T47D (cell line): ENCODE measurements at regions not wholly inside any gene's neighbourhood (a gene's known extent, or its start where the extent isn't known, plus 50 kb on each side); places are given as distances from the start of the nearest gene placed in this dataset.
A peak's percentile ranks its signal among the peaks of the same experiment; 100 is the strongest.

Source experiments
- DNase-seq, 2 experiments: peaks; one replicate each; pipeline versions ENCODE4 v3.0.0 to v3.0.0-alpha.2; 2011 to 2012; ENCODE audit warnings: low read depth in 1 of 2, low spot score in 1 of 2
- JUND ChIP-seq: IDR thresholded peaks from 2 replicates; pipeline ENCODE4 v1.6.1; 2012; ENCODE audit warnings: low read depth
- in situ Hi-C: cut with HindIII; loops from 2 replicates; pipeline ENCODE4 v1.10.0; 2016; ENCODE audit warnings: low sequenced_read_pairs, low pct_unique_long_range_greater_than_20kb

- TF ChIP-seq JUND = no peak
- no peak for DNase-seq
- in situ Hi-C loops = no loop called here
Measured at GRCh38 chr4:25535278-25535677, 120.4 kb upstream of the SLC34A2 start.

- in situ Hi-C loops = no loop called here
- peak in 1 of 2 experiments; percentile 26 for DNase-seq
- TF ChIP-seq JUND = no peak
Measured at GRCh38 chr4:25535701-25536473, 119.8 kb upstream of the SLC34A2 start.

GRCh38 chr4:25536564-25537320 is 118.9 kb upstream of the SLC34A2 start:
- no peak for DNase-seq
- in situ Hi-C loops = no loop called here
- TF ChIP-seq JUND = no peak

GRCh38 chr4:25538430-25538829 is 117.2 kb upstream of the SLC34A2 start:
- no peak for TF ChIP-seq JUND
- in situ Hi-C loops = no loop called here
- DNase-seq = no peak

- in situ Hi-C loops = no loop called here
- no peak for TF ChIP-seq JUND
Measured at GRCh38 chr4:25539241-25539640, 116.4 kb upstream of the SLC34A2 start.

GRCh38 chr4:25540734-25541133 is 114.9 kb upstream of the SLC34A2 start:
- in situ Hi-C loops = no loop called here
- no peak for DNase-seq
- no peak for TF ChIP-seq JUND

More at GRCh38 chr4:25539241-25539640, 116.4 kb upstream of the SLC34A2 start:
- no peak for DNase-seq

GRCh38 chr4:25547343-25547742 is 108.3 kb upstream of the SLC34A2 start:
- TF ChIP-seq JUND = no peak
- no peak for DNase-seq
- in situ Hi-C loops = no loop called here

- TF ChIP-seq JUND = no peak
- no peak for DNase-seq
- in situ Hi-C loops = no loop called here
Measured at GRCh38 chr4:25549413-25549812, 106.2 kb upstream of the SLC34A2 start.

- in situ Hi-C loops = no loop called here
- no peak for DNase-seq
- TF ChIP-seq JUND = no peak
Measured at GRCh38 chr4:25550376-25551030, 105.1 kb upstream of the SLC34A2 start.

GRCh38 chr4:25551605-25552004 is 104.0 kb upstream of the SLC34A2 start:
- in situ Hi-C loops = no loop called here
- TF ChIP-seq JUND = no peak
- no peak for DNase-seq

- DNase-seq = peak; percentile 8 to 55
Measured at GRCh38 chr4:25552580-25553271, 102.9 kb upstream of the SLC34A2 start.

GRCh38 chr4:25559508-25559907 is 96.1 kb upstream of the SLC34A2 start:
- in situ Hi-C loops = no loop called here
- DNase-seq = peak in 1 of 2 experiments; percentile 42
- no peak for TF ChIP-seq JUND

More at GRCh38 chr4:25552580-25553271, 102.9 kb upstream of the SLC34A2 start:
- no peak for TF ChIP-seq JUND
- in situ Hi-C loops = no loop called here

GRCh38 chr4:25560605-25561004 is 95.0 kb upstream of the SLC34A2 start:
- in situ Hi-C loops = no loop called here
- no peak for TF ChIP-seq JUND
- DNase-seq = no peak
